HEK293 (cell line): ENCODE measurements at regions not wholly inside any gene's neighbourhood (a gene's known extent, or its start where the extent isn't known, plus 50 kb on each side); places are given as distances from the start of the nearest gene placed in this dataset.

Experiments
- CTCF ChIA-PET: fragments of 350-600 bp; formaldehyde crosslinking; extraction: SDS; loops from one replicate; lab custom pipeline; 2021; ENCODE audit warnings: antibody characterized with exemption; lab: Yijun Ruan, JAX
- POLR2A ChIA-PET: fragments of 300-600 bp; formaldehyde crosslinking; extraction: SDS; loops from one replicate; lab custom pipeline; 2020; ENCODE audit warnings: antibody characterized with exemption, inconsistent platforms; lab: Yijun Ruan, JAX
- H3K27ac ChIP-seq: fragments of 200-500 bp; sonication (Bioruptor generic); 2 replicates; pipeline ENCODE4 v1.5.1; 2014; ENCODE audit warnings: low read depth, low read length, control low read depth, inconsistent platforms; ENCODE audit errors: extremely low read depth
- H3K36me3 ChIP-seq, 2 experiments: fragments of 200-500 bp in 1 of 2; sonication (Bioruptor generic) in 1 of 2; 1 replicate in 1 of 2; 2 replicates in 1 of 2; pipeline ENCODE4 v1.5.1; 2014 to 2017; ENCODE audit warnings: inconsistent platforms in 2 of 2, low read length in 2 of 2; ENCODE audit not compliant: control insufficient read depth in 2 of 2, insufficient read depth in 1 of 2
- H3K4me1 ChIP-seq: fragments of 200-500 bp; sonication (Bioruptor generic); 2 replicates; pipeline ENCODE4 v1.5.1; 2014; ENCODE audit warnings: mild to moderate bottlenecking, low read length, inconsistent platforms; ENCODE audit not compliant: control insufficient read depth, insufficient read depth
- H3K4me3 ChIP-seq: 2 replicates; pipeline ENCODE4 v1.5.1; 2011; ENCODE audit warnings: low read depth, mild to moderate bottlenecking, control low read depth, low read length, moderate library complexity
- H3K9me3 ChIP-seq: fragments of 200-500 bp; sonication (Bioruptor generic); 2 replicates; pipeline ENCODE4 v1.5.1; 2014; ENCODE audit warnings: low read depth, low read length, inconsistent platforms; ENCODE audit not compliant: control insufficient read depth, insufficient read depth
- BCL11B ChIP-seq: fragments of 450-650 bp; formaldehyde crosslinking; IDR thresholded peaks from 2 replicates; pipeline ENCODE4 v1.5.1; 2016; ENCODE audit warnings: low read depth, missing biosample characterization, missing genetic modification characterization
- BCL6B ChIP-seq: fragments of 450-650 bp; formaldehyde crosslinking; IDR thresholded peaks from 2 replicates; pipeline ENCODE4 v1.5.1; 2017; ENCODE audit warnings: missing biosample characterization, missing genetic modification characterization
- ELK4 ChIP-seq: IDR thresholded peaks from 2 replicates; pipeline ENCODE4 v1.6.1; 2011; ENCODE audit warnings: mild to moderate bottlenecking, low read depth, low read length, borderline replicate concordance
- INSM2 ChIP-seq: fragments of 450-650 bp; formaldehyde crosslinking; IDR thresholded peaks from 2 replicates; pipeline ENCODE4 v1.5.1; 2016; ENCODE audit warnings: missing biosample characterization, missing genetic modification characterization
- OSR2 ChIP-seq: fragments of 450-650 bp; formaldehyde crosslinking; IDR thresholded peaks from 2 replicates; pipeline ENCODE4 v1.5.1; 2016; ENCODE audit warnings: missing biosample characterization, missing genetic modification characterization
- PBX3 ChIP-seq: sonication (generic); formaldehyde crosslinking; IDR thresholded peaks from 2 replicates; pipeline ENCODE4 v1.8.1; 2022; ENCODE audit warnings: mild to moderate bottlenecking, moderate library complexity, missing genetic modification reagents
- REPIN1 ChIP-seq: fragments of 450-650 bp; formaldehyde crosslinking; IDR thresholded peaks from 2 replicates; pipeline ENCODE4 v1.5.1; 2017; ENCODE audit warnings: missing biosample characterization, missing genetic modification characterization, low read depth
- SETDB1 ChIP-seq: IDR thresholded peaks from one replicate; pipeline ENCODE4 v1.6.1; 2017; ENCODE audit warnings: mild to moderate bottlenecking, low read length, moderate library complexity, mixed read lengths; ENCODE audit not compliant: insufficient read length
- SP3 ChIP-seq: fragments of 450-650 bp; formaldehyde crosslinking; IDR thresholded peaks from 2 replicates; pipeline ENCODE4 v1.5.1; 2016; ENCODE audit warnings: missing biosample characterization, missing genetic modification characterization
- ZBTB10 ChIP-seq: fragments of 450-650 bp; formaldehyde crosslinking; IDR thresholded peaks from 2 replicates; pipeline ENCODE4 v1.5.1; 2016; ENCODE audit warnings: missing biosample characterization, missing genetic modification characterization
- ZBTB26 ChIP-seq: fragments of 450-650 bp; formaldehyde crosslinking; optimal IDR thresholded peaks from 2 replicates; pipeline ENCODE3; 2016; ENCODE audit warnings: missing biosample characterization, mild to moderate bottlenecking, missing genetic modification characterization
- ZBTB8A ChIP-seq: fragments of 450-650 bp; formaldehyde crosslinking; IDR thresholded peaks from 2 replicates; pipeline ENCODE4 v1.5.1; 2016; ENCODE audit warnings: missing biosample characterization, missing genetic modification characterization
- ZFHX2 ChIP-seq: fragments of 450-650 bp; formaldehyde crosslinking; conservative IDR thresholded peaks from 2 replicates; pipeline ENCODE4 v1.5.1; 2016; ENCODE audit warnings: missing biosample characterization, missing genetic modification characterization
- ZNF175 ChIP-seq: fragments of 450-650 bp; formaldehyde crosslinking; IDR thresholded peaks from 2 replicates; pipeline ENCODE4 v1.5.1; 2016; ENCODE audit warnings: missing biosample characterization, missing genetic modification characterization
- ZNF2 ChIP-seq: fragments of 450-650 bp; formaldehyde crosslinking; IDR thresholded peaks from 2 replicates; pipeline ENCODE4 v1.5.1; 2016; ENCODE audit warnings: missing biosample characterization, missing genetic modification characterization
- ZNF23 ChIP-seq: fragments of 450-650 bp; formaldehyde crosslinking; IDR thresholded peaks from 2 replicates; pipeline ENCODE4 v1.5.1; 2016; ENCODE audit warnings: missing biosample characterization, missing genetic modification characterization, borderline replicate concordance
- ZNF362 ChIP-seq: fragments of 450-650 bp; formaldehyde crosslinking; IDR thresholded peaks from 2 replicates; pipeline ENCODE4 v1.5.1; 2016; ENCODE audit warnings: missing biosample characterization, missing genetic modification characterization
- ZNF521 ChIP-seq: fragments of 450-650 bp; formaldehyde crosslinking; IDR thresholded peaks from 2 replicates; pipeline ENCODE4 v1.5.1; 2017; ENCODE audit warnings: missing biosample characterization, mild to moderate bottlenecking, missing genetic modification characterization
- ZNF621 ChIP-seq: fragments of 450-650 bp; formaldehyde crosslinking; IDR thresholded peaks from 2 replicates; pipeline ENCODE4 v1.5.1; 2017; ENCODE audit warnings: missing biosample characterization, missing genetic modification characterization
- ZNF777 ChIP-seq: fragments of 450-650 bp; formaldehyde crosslinking; IDR thresholded peaks from 2 replicates; pipeline ENCODE4 v1.5.1; 2017; ENCODE audit warnings: missing biosample characterization, missing genetic modification characterization, borderline replicate concordance
- ZNF791 ChIP-seq: fragments of 450-650 bp; formaldehyde crosslinking; IDR thresholded peaks from 2 replicates; pipeline ENCODE4 v1.5.1; 2016; ENCODE audit warnings: missing biosample characterization, missing genetic modification characterization
- ZSCAN18 ChIP-seq: fragments of 450-650 bp; formaldehyde crosslinking; IDR thresholded peaks from 2 replicates; pipeline ENCODE4 v1.5.1; 2016; ENCODE audit warnings: missing biosample characterization, missing genetic modification characterization

- TF ChIP-seq REPIN1: no peak
- TF ChIP-seq ZNF777 (tag by site-specific recombination): no peak
Measured at GRCh38 chr17:71881581-71881980, 239.2 kb upstream of the SOX9 start (continued).

- no peaks in the 10 kb centered on the region for H3K9me3 ChIP-seq
- no peaks in the 10 kb centered on the region for H3K36me3 ChIP-seq
- no peak overlapping the region for H3K4me3 ChIP-seq
- ChIA-PET CTCF (interaction anchor here (0.6 kb wide), 1 partner anchor 104 kb away, joined by 3 read pairs; no protein-coding TSS in a partner anchor), POLR2A (no interaction called here)
- no peak overlapping the region for H3K27ac ChIP-seq
- H3K4me1 ChIP-seq: no peaks in the 10 kb centered on the region
- TF ChIP-seq SETDB1 (no peak), ELK4 (no peak), ZBTB8A (no peak), ZBTB10 (tag by site-specific recombination) (no peak), ZNF175 (tag by site-specific recombination) (no peak), ZNF621 (tag by site-specific recombination) (no peak), ZNF791 (tag by site-specific recombination) (no peak), BCL6B (tag by site-specific recombination) (no peak), ZNF2 (tag by site-specific recombination) (no peak), OSR2 (tag by site-specific recombination) (no peak), ZNF521 (tag by site-specific recombination) (no peak), PBX3 (CRISPR knock-in tag) (no peak), ZNF362 (tag by site-specific recombination) (no peak), ZSCAN18 (tag by site-specific recombination) (no peak), INSM2 (tag by site-specific recombination) (no peak), SP3 (tag by site-specific recombination) (no peak), ZNF23 (tag by site-specific recombination) (no peak), BCL11B (tag by site-specific recombination) (no peak), ZFHX2 (tag by site-specific recombination) (no peak), ZBTB26 (tag by site-specific recombination) (no peak)
Measured at GRCh38 chr17:71883258-71883657, 237.6 kb upstream of the SOX9 start.
